GM18519 (cell line): ENCODE measurements at regions not wholly inside any gene's neighbourhood (a gene's known extent, or its start where the extent isn't known, plus 50 kb on each side); places are given as distances from the start of the nearest gene placed in this dataset.

Source experiments
- ATAC-seq: cut with Tn5 transposase; IDR thresholded peaks from one replicate; pipeline ENCODE4 v1.9.1; 2021; ENCODE audit warnings: mild to moderate bottlenecking, moderate library complexity; ENCODE audit not compliant: unreplicated experiment, low FRiP score

GRCh38 chr21:35342440-35342839 is 293.3 kb upstream of the RUNX1 start:
- ATAC-seq, result peak; percentile 88

GRCh38 chr21:35340273-35340672 is 291.2 kb upstream of the RUNX1 start:
- no peak for ATAC-seq

- no peak for ATAC-seq
Observed at GRCh38 chr21:35338881-35339632, 290.0 kb upstream of the RUNX1 start.

GRCh38 chr21:35338281-35338680 is 289.2 kb upstream of the RUNX1 start:
- no peak for ATAC-seq

GRCh38 chr21:35337573-35337972 is 288.5 kb upstream of the RUNX1 start:
- ATAC-seq, result no peak

GRCh38 chr21:35336534-35336933 is 287.4 kb upstream of the RUNX1 start:
- no peak for ATAC-seq

- ATAC-seq, result no peak
Observed at GRCh38 chr21:35335951-35336446, 286.9 kb upstream of the RUNX1 start.

- no peak for ATAC-seq
Observed at GRCh38 chr21:35333831-35334618, 284.9 kb upstream of the RUNX1 start.

GRCh38 chr21:35332841-35333426 is 283.8 kb upstream of the RUNX1 start:
- no peak for ATAC-seq

GRCh38 chr21:35329940-35330660 is 281.0 kb upstream of the RUNX1 start:
- ATAC-seq, result no peak

- ATAC-seq, result no peak
Observed at GRCh38 chr21:35328856-35329455, 279.9 kb upstream of the RUNX1 start.

- no peak for ATAC-seq
Observed at GRCh38 chr21:35326677-35327076, 277.6 kb upstream of the RUNX1 start.

- no peak for ATAC-seq
Observed at GRCh38 chr21:35325953-35326352, 276.9 kb upstream of the RUNX1 start.

GRCh38 chr21:35324372-35325220 is 275.5 kb upstream of the RUNX1 start:
- no peak for ATAC-seq

- ATAC-seq, result no peak
Observed at GRCh38 chr21:35323947-35324346, 274.8 kb upstream of the RUNX1 start.

- no peak for ATAC-seq
Observed at GRCh38 chr21:35321322-35322200, 272.5 kb upstream of the RUNX1 start.

- ATAC-seq, result no peak
Observed at GRCh38 chr21:35319684-35320283, 270.7 kb upstream of the RUNX1 start.

GRCh38 chr21:35316933-35317332 is 267.8 kb upstream of the RUNX1 start:
- no peak for ATAC-seq
